KMS-11 (cell line): ENCODE measurements at regions not wholly inside any gene's neighbourhood (a gene's known extent, or its start where the extent isn't known, plus 50 kb on each side); places are given as distances from the start of the nearest gene placed in this dataset.

Source experiments
- H2AFZ ChIP-seq: fragments of 200-600 bp; sonication (generic); 2 replicates; pipeline ENCODE4 v1.6.1; 2016; ENCODE audit warnings: antibody characterized with exemption, mixed run types, low read depth
- H3K27ac ChIP-seq: fragments of 200-600 bp; sonication (generic); 2 replicates; pipeline ENCODE4 v1.6.1; 2016; ENCODE audit warnings: mild to moderate bottlenecking, mixed run types
- H3K27me3 ChIP-seq: fragments of 200-600 bp; sonication (generic); 2 replicates; pipeline ENCODE4 v1.6.1; 2017; ENCODE audit warnings: mild to moderate bottlenecking, low read depth, mixed run types, moderate library complexity; ENCODE audit not compliant: insufficient read depth
- H3K36me3 ChIP-seq: fragments of 200-600 bp; sonication (generic); 2 replicates; pipeline ENCODE4 v1.6.1; 2017; ENCODE audit warnings: mild to moderate bottlenecking, mixed run types; ENCODE audit not compliant: insufficient read depth
- H3K4me1 ChIP-seq: fragments of 200-600 bp; sonication (generic); 2 replicates; pipeline ENCODE4 v1.6.1; 2016; ENCODE audit warnings: mild to moderate bottlenecking, low read depth, mixed run types; ENCODE audit not compliant: poor library complexity, severe bottlenecking
- H3K4me2 ChIP-seq: fragments of 200-600 bp; sonication (generic); 2 replicates; pipeline ENCODE4 v1.7.0; 2016; ENCODE audit warnings: mild to moderate bottlenecking, mixed run types
- H3K4me3 ChIP-seq: fragments of 200-600 bp; sonication (generic); IDR thresholded peaks from 2 replicates; pipeline ENCODE4 v1.6.1; 2017; ENCODE audit warnings: low read depth, low read length, mixed read lengths; ENCODE audit not compliant: insufficient read depth
- H3K79me2 ChIP-seq: fragments of 200-600 bp; sonication (generic); 2 replicates; pipeline ENCODE4 v1.6.1; 2016; ENCODE audit warnings: low read depth, mixed run types; ENCODE audit not compliant: insufficient read depth
- H3K9ac ChIP-seq: fragments of 200-600 bp; sonication (generic); 2 replicates; pipeline ENCODE4 v1.6.1; 2016; ENCODE audit warnings: mild to moderate bottlenecking, mixed run types
- H4K20me1 ChIP-seq: fragments of 200-600 bp; sonication (generic); 2 replicates; pipeline ENCODE4 v1.6.1; 2016; ENCODE audit warnings: mild to moderate bottlenecking, mixed run types; ENCODE audit not compliant: insufficient read depth
- CTCF ChIP-seq: fragments of 200-600 bp; sonication (generic); conservative IDR thresholded peaks from 2 replicates; pipeline ENCODE4 v1.6.1; 2017; ENCODE audit warnings: low read depth, mild to moderate bottlenecking, antibody characterized with exemption, low read length, moderate library complexity, mixed read lengths

- H3K4me2 ChIP-seq: no peak overlapping the region
- H3K27me3 ChIP-seq: no peaks in the 10 kb centered on the region
- no peaks in the 10 kb centered on the region for H3K4me1 ChIP-seq
- H3K9ac ChIP-seq: no peak overlapping the region
- no peak for TF ChIP-seq CTCF
- H3K4me3 ChIP-seq: no peak overlapping the region
- H3K79me2 ChIP-seq: no peaks in the 10 kb centered on the region
- no peaks in the 10 kb centered on the region for H4K20me1 ChIP-seq
- H3K36me3 ChIP-seq: no peaks in the 10 kb centered on the region
- no peak overlapping the region for H2AFZ ChIP-seq
- no peak overlapping the region for H3K27ac ChIP-seq
These were observed 449.1 kb upstream of the REG3G start for GRCh38 chr2:78576409-78576808.

GRCh38 chr2:78585871-78586270, 439.6 kb upstream of the REG3G start:
- Histone ChIP-seq H4K20me1 (no peaks in the 10 kb centered on the region), H3K36me3 (no peaks in the 10 kb centered on the region), H3K4me3 (no peak overlapping the region), H3K79me2 (no peaks in the 10 kb centered on the region), H3K27me3 (no peaks in the 10 kb centered on the region), H3K27ac (no peak overlapping the region), H3K4me1 (no peaks in the 10 kb centered on the region), H3K9ac (no peak overlapping the region), H2AFZ (no peak overlapping the region), H3K4me2 (no peak overlapping the region)
- TF ChIP-seq CTCF: no peak

GRCh38 chr2:78586316-78586715, 439.2 kb upstream of the REG3G start:
- no peak overlapping the region for H3K9ac ChIP-seq
- no peaks in the 10 kb centered on the region for H3K27me3 ChIP-seq
- no peak overlapping the region for H3K27ac ChIP-seq
- no peaks in the 10 kb centered on the region for H3K4me1 ChIP-seq
- no peak overlapping the region for H2AFZ ChIP-seq
- no peaks in the 10 kb centered on the region for H3K79me2 ChIP-seq
- H4K20me1 ChIP-seq: no peaks in the 10 kb centered on the region
- H3K4me2 ChIP-seq: no peak overlapping the region
- H3K36me3 ChIP-seq: no peaks in the 10 kb centered on the region
- no peak overlapping the region for H3K4me3 ChIP-seq
- no peak for TF ChIP-seq CTCF

- no peak overlapping the region for H3K4me2 ChIP-seq
- H2AFZ ChIP-seq: no peak overlapping the region
- H3K4me3 ChIP-seq: no peak overlapping the region
- no peaks in the 10 kb centered on the region for H4K20me1 ChIP-seq
- no peaks in the 10 kb centered on the region for H3K79me2 ChIP-seq
- no peak overlapping the region for H3K9ac ChIP-seq
- no peaks in the 10 kb centered on the region for H3K4me1 ChIP-seq
- H3K27me3 ChIP-seq: no peaks in the 10 kb centered on the region
- H3K27ac ChIP-seq: no peak overlapping the region
- TF ChIP-seq CTCF: no peak
- no peaks in the 10 kb centered on the region for H3K36me3 ChIP-seq
These were observed 435.6 kb upstream of the REG3G start for GRCh38 chr2:78589871-78590270.

GRCh38 chr2:78592491-78592890, 433.0 kb upstream of the REG3G start:
- H3K27ac ChIP-seq: no peak overlapping the region
- H2AFZ ChIP-seq: no peak overlapping the region
- no peak for TF ChIP-seq CTCF
- no peaks in the 10 kb centered on the region for H4K20me1 ChIP-seq
- H3K27me3 ChIP-seq: no peaks in the 10 kb centered on the region
- no peak overlapping the region for H3K4me3 ChIP-seq
- H3K79me2 ChIP-seq: no peaks in the 10 kb centered on the region
- H3K4me2 ChIP-seq: no peak overlapping the region
- no peak overlapping the region for H3K9ac ChIP-seq
- no peaks in the 10 kb centered on the region for H3K4me1 ChIP-seq
- H3K36me3 ChIP-seq: no peaks in the 10 kb centered on the region
